GM19468 (cell line): ENCODE measurements at regions not wholly inside any gene's neighbourhood (a gene's known extent, or its start where the extent isn't known, plus 50 kb on each side); places are given as distances from the start of the nearest gene placed in this dataset.

ENCODE experiments used
- ATAC-seq: cut with Tn5 transposase; IDR thresholded peaks from one replicate; pipeline ENCODE4 v1.9.1; 2021; ENCODE audit warnings: mild to moderate bottlenecking, moderate library complexity, moderate number of reproducible peaks; ENCODE audit not compliant: unreplicated experiment; ENCODE audit errors: extremely low read depth

DNA sequence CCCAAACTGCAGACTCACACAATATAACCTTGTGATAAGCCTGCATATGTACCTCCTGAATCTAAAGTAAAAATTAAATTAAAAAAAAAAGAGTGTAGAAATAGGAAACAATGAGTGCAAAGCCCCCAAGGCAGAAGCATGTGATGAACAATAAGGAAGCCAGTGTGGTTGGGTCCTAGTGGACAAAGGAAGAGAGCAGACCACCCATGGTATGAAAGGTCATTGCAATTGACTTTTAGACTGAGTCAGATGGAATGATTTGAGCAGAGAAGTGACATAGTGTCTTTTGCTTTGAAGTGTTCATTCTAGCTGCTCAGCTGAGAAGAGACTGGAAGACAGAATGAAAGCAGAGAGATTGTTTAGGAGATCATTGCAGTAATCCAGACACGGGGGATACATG, 417.1 kb downstream of the RAD51AP2 start:
- ATAC-seq = no peak

DNA sequence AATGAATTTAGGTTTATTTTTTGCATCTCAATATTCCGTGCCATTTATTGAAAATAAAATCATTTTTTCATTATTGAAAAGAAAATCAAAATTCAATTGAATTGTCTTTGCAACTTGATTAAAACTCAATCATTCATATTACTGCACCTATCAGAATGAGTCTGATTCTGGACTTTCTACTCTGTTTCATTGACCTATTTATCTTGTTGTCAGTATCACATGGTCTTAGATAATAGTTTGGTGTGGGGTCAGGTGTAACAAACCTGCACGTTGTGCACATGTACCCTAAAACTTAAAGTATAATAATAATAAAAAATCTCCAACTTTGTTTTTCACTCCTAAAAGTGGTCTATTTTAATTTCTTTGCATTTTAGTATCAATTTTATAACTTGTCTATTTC, 422.9 kb downstream of the RAD51AP2 start:
- ATAC-seq = no peak

DNA sequence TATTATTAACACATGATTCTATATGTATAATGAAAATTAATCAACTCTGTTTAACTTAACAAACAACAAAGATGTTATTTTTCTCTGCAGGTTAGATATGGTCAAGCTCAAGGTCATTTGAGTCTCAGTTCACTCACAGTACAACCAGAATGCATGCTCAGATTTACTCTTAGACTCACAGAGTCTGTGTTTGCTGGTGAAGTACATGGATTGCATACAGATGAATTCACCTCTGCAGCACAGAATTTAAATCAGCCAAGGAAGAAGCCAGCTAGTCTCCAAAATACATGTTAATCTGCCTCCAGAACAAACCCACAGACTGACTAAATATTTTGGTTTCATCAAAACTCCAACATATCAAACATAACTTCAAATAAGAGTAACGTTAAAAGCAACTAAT, 424.5 kb downstream of the RAD51AP2 start:
- no peak for ATAC-seq

DNA sequence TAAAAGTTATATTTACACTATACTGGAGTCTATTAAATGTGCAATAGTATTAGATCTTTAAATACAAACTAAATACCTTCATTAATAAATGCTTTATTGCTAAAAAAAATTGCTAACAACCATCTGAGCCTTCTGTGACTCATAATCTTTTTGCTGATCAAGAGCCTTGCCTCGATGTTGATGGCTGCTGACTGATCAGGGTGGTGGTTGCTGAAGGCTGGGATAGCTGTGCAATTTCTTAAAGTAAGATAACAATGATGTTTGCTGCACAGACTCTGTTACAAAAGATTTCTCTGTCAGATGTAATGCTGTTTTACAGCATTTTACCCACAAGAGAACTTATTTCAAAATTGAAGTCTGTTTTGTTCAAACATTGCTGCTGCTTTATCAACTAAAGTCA, 421.4 kb upstream of the CYRIA start:
- ATAC-seq = no peak

DNA sequence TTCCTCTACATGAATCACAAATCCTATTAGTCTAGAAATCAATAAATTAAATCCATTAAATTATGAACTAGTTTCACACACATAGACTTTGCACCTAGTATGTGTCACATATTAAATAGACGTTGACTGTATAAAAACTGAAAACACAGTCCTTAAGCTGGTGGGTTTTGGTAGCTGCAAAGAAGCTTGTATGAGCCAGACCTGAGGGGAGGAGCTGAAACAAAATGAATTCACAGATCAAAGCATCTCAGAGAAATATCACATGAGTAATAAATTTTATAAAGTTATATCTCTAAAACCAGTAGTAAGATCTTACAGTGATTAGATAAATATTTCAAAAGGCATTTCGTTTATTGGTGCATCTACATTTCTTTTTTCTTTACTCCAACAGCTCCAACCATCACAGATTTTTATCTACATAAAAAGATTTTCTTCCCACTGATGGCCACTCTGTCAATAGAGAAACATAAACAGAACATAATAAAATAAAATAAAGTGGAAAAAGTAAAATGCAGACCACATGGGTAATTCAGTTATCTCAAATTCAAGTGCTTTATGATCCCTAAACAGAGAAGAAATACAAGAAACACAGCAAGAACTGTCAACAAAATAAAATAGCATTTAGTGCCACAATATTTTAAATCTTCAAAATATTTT, 420.0 kb upstream of the CYRIA start:
- no peak for ATAC-seq

DNA sequence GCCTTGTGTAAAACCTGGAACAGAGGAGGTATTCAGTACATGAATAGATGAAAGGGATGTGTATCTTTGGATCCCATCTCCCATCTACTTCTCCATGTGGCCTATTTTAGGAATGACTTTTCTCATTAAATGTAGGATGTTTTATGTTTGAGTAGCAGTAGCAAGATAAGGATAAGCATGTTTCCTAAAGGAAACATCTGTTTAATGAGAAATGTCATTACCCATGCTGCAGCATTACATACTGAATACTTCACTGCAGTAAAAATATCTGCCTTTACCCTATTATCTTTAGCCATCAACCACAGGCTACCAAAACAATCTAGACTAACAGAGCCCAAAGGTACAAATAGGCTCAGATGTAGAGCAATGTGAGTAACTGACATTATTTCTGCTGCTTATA, 419.2 kb upstream of the CYRIA start:
- ATAC-seq = no peak

DNA sequence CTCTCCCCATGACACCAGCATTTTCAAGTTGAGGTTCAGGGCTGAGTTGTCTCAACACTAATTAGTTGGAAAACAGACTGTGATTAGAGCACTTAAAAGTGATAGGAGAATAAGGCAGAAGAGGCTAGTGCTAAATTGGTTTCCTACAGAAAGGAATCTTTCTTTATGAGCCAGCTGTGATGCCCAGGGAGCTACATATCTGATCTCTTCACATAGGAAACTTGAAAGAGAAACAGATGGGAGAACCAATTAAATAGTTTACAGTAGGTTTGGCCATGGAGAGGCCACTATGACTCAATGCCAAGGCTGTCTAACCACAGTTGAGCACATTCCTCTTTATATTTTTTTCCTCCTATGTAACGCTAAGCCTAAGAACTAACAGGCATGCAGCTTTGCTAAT, 418.3 kb upstream of the CYRIA start:
- no peak for ATAC-seq

DNA sequence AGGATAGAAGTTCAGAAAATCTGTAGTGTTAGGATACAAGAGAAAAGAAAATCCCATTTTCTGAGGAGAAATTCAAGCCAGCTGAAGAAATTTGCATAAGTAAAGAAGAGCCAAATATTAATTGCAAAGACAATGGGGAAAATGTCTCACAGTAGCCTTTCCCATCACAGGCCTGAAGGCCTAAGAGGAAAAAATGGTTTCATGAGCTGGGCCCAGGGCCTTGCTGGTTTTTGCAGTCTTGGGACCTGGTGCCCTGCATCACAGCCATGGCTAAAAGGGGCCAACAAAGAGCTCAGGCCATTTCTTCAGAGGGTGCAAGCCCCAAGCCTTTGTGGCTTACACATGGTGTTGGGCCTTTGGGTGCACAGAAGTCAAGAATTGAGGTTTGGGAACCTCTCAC, 413.6 kb upstream of the CYRIA start:
- no peak for ATAC-seq

DNA sequence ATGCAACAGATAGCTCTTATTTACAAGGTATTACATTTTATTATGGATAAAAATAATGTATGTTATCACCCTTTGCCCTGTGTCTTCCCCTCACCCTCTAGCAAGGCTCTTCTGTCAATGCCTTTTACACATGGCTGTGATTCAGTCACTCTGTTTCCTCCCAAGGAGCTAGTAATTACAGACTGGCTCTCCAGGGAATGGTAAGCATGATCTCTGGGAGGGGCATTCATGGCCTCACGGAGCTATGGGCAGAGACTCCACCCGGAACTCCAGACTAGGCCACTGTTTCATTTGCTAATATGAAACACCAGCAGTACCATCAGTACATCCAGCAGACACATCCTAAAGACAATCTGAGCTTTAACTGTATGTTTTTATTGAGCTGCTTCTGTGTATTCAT, 410.9 kb upstream of the CYRIA start:
- ATAC-seq = no peak

DNA sequence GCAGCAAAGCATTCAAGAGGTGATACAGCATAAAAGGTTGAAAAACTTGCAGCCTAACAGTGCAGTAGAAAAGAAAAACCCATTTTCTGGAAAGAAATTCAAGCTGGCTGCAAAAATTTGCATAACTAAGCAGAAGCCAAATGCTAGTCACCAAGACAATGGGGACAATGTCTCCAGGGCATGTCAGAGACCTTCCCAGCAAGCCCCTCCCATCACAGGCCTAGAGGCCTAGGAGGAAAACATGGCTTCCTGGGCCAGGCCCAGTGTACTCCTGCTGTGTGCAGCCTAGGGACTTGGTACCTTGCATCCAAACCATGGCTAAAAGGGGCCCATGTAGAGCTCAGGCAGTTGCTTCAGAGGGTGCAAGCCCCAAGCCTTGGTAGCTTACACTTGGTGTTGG, 405.1 kb upstream of the CYRIA start:
- ATAC-seq = no peak

DNA sequence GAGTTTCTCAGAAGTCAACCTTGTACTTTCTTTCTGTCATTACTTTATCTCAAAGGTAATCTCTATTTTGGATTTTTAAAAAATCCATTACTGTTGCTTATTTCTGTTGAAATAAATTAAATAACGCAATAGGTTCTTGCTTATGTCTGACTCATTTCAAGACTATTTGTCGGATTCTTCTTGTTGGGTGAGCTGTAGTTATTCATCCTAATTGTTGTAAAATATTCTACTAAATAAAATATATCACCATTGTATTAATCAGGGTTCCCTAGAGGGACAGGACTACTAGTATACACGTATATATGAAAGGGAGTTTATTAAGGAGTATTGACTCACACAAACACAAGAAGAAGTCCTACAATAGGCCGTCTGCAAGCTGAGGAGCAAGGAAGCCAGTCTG, 403.9 kb upstream of the CYRIA start:
- ATAC-seq = no peak

DNA sequence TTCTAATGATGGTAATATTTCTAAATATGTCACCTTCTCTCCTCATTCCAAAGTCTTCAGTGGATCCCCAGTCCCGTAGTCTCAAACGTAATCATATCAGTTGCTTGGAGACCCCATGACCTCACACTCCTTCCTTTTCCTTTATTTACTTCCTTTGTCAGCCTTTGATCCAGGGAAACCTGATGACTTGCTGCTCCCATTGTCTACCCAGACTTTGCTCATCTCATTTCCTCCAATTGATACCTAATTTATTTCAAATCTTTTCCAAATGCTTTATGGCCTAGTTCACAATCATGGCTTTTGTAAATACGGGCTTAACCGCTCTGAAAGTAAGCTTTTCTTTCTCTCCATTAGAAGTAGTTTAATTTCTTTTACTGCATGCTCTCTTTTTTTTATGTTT, 402.4 kb upstream of the CYRIA start:
- ATAC-seq = no peak

DNA sequence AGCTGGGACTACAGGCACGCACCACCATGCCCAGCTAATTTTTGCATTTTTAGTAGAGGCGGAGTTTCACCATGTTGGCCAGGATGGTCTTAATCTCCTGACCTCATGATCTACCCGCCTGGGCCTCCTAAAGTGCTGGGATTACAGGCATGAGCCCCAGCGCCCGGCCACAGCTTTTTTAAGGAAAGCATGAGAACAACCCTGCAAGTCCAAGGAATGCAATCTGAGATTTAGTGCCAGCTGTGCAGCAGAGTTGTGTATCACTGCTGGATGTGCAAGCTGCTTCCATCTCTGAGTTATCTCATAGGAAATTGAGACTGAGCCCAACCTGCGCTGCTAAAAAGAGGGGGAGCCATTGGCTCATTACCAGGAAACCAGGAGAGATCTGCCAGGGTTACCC, 399.9 kb upstream of the CYRIA start:
- ATAC-seq = no peak

DNA sequence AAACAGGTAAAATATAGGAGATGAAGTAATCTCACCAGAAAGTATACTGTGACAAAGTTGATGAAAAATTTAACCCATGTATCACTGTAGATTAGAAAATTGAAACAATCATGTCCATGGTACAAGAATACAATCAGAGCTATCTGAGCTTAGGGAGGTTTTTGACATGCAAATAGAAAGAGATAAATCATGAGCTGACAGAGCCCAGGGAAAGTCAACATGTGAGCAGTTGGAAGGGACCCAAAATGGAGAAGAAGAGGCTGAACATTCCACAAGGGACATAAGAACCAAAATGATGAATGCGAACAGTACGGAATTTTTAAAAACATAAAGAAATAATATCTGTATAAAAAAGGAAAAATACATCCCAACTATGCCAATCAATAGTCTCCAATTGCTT, 395.4 kb upstream of the CYRIA start:
- no peak for ATAC-seq

DNA sequence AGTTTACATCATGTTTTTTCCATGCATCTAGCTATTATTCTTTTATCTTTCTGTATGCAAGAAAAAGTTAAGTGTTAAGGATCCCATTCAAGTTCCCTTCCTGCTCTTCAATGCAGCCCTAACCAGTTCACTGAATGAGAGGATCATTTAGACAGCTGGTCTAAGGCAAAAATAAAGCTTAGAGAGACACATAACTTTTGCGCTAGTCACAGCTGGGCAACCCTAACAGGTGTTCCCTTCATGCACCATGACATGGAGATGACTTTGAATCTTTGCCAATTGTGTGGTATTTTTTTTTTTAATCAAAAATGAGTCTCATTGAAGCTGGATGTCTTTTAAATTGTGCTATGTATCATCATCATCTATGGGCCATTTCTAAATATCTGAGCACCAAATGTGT, 393.8 kb upstream of the CYRIA start:
- no peak for ATAC-seq

DNA sequence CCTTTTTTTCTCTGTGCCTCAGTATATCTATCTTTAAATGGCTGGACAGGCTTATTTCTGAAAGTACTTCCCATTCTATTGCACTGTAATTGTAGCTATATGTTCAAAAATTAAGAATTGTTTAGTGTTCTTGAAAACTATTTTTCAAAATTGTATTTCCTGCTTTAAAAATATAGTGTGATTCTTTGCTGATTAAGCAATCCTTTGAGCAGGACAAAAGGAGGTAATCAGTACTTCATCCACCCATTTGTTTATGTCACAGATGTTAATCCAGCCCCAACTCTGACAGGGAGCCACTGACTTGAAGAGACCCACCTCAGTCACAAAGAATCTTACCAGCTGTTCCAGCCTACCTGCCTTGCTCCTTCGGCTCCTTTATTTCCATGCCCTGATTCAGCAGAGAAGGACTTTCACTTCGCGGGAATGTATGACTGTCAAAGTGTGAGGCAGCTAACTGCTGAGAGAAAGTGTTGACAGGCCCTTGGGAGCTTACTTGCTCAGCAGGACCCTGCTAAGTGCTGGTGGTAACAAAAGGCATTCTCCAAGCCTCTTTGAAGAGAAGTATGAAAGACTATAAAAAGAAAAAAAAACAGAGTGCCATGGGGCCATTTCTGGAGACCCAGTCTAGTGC, 393.3 kb upstream of the CYRIA start:
- ATAC-seq = no peak

DNA sequence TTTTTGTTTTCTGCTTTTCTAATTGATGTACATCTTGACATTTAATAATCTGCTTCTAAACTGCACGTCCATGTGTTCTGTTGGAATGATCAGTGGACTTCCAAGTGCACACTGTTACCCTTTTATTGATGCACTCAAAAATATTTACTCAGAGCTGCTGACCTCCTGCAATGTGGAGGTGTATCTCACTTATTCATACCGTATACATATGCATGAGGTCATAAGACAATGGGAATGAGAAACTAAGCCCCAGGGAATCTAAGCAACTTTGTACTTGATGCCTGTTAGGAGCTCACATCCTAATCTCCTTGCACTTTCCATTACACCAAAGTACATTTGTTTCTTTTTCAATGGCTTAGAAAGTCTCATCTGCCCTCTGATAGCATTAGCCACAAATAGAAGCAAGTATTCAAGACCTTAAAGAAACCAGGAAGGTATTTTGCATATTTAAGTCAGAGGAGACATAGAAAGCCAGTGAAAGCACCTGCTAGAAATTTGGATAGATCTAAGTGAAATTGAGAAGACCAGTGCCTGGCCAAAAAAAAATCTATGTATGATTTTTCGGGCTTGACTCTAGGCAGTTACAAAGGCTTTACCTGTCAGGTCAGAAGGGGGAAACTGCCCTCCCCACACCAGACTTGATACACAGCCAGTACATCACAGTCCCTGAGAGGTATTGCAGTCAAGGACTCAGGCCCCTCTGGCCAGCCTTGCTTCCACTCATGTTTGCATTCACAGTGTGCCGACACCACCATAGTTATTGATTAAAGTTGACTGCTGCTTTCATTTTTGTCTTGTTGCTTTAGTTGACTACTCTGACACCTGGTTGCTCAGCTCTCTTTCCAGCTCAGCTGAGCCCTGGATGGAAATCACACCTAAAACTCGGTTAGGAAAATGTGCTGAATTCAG, 391.7 kb upstream of the CYRIA start:
- peak; percentile 44 for ATAC-seq

DNA sequence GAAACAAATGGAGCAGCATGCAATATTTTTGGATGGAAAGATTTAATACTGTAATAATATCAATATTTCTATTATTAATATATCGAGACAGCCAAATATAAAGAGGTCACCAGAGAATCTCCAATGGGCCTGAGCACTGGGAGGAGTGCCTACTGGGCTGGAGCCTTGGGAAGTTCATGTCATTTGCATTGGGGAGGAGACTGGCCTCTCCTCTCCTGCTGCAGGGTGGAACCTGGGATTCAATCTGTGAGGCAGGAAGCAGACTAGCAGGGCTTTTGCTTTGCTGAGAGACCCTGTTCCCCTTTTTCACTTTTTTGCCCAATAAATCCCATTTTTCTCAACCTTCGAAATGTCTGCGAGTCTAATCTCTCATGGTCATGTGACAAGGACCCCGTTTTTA, 390.6 kb upstream of the CYRIA start:
- no peak for ATAC-seq

DNA sequence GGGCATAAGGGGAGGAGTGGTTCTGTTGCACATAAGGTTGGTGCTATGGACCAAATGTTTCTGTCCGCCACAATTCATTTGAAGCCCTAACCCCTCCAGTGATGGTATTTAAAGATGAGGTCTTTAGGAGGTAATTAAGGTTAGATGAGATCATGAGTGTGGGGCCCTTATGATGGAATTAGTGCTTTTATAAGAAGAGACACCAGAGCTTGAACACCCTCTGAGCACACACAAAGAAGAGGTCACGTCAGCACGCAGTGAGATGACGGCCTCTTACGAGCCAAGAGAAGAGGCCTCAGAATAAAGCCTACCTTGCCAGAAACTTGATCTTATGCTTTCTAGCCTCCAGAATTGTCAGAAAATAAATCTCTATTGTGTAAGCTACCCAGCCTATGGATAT, 386.4 kb upstream of the CYRIA start:
- no peak for ATAC-seq

DNA sequence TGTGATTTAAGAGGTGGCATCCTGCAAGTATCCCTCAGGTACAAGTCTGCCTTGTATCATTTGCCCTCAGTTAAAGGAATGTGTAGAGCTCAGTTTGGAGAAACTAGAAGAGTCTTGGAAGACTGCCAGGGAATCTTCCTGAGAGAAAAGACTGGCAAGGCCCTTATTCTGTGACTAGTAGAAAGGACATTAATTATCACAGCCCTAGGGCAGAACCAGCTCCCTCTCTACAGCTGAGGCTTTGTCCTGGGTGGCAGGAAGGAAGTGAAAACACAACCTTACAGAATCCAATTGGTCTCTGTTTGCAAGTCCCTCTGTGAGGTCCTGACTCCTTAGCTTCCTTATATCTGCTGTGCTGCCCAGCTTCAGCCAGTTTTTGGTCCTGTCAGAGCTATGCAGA, 385.9 kb upstream of the CYRIA start:
- ATAC-seq = no peak

DNA sequence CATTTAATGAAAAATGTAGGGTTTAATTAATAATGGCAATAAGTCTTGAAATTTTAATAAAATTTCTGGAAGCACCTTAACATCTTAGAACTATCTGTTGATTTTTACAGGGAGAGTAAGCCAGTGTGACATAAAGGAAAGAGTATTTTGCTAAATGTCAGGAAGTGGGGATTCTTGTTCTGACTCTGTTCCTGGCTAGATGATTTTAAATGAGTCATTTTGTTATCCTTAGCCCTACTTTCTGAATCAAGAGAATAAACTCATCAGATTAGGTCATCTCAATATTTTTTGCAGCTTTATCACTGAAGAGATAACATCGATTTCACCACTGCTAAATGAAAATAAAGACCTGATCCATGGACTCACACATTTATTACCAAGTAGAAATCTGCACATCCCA, 377.5 kb upstream of the CYRIA start:
- ATAC-seq = no peak
